ENCODE measurements at regions not wholly inside any gene's neighbourhood (a gene's known extent, or its start where the extent isn't known, plus 50 kb on each side); places are given as distances from the start of the nearest gene placed in this dataset.

DNA sequence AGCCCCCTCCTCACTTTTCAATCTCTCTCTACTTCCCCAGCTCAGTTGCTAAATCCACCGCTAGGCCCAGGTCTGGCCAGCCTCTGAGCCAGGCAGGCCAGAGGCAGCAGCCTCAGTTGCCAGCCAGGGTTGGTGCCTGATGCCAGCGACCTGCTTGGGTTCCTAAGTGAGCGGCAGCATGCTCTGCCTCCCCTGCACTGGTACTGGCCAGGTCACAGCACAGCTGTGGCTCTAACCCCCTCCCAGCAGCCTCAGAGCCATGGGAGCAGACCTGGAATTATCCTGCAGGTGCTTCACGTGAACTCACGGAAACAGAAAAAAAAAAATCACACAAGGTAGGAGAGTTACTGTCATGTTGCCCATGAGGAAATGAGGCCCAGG, 82.5 kb upstream of the ATF3 start:
- TF ChIP-seq, protein P1, sequence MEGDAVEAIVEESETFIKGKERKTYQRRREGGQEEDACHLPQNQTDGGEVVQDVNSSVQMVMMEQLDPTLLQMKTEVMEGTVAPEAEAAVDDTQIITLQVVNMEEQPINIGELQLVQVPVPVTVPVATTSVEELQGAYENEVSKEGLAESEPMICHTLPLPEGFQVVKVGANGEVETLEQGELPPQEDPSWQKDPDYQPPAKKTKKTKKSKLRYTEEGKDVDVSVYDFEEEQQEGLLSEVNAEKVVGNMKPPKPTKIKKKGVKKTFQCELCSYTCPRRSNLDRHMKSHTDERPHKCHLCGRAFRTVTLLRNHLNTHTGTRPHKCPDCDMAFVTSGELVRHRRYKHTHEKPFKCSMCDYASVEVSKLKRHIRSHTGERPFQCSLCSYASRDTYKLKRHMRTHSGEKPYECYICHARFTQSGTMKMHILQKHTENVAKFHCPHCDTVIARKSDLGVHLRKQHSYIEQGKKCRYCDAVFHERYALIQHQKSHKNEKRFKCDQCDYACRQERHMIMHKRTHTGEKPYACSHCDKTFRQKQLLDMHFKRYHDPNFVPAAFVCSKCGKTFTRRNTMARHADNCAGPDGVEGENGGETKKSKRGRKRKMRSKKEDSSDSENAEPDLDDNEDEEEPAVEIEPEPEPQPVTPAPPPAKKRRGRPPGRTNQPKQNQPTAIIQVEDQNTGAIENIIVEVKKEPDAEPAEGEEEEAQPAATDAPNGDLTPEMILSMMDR (IDR thresholded peaks at IDR 0.05; ENCODE audit: borderline replicate concordance, extremely low read depth, insufficient read depth), result no peak
- DNase-seq, result no peak
- Histone ChIP-seq H3K27me3 (ENCODE audit: control insufficient read depth, insufficient read depth, low read length) (no peaks in the 10 kb centered on the region), H3K4me3 (ENCODE audit: low read length in 3 of 3) (no peak overlapping the region), H3K36me3 (ENCODE audit: control insufficient read depth in 2 of 3, insufficient read depth in 3 of 3, low read length in 3 of 3) (no peaks in the 10 kb centered on the region), H3K9me3 (ENCODE audit: control insufficient read depth in 2 of 3, insufficient read depth in 1 of 3, low read length in 3 of 3) (no peaks in the 10 kb centered on the region), H3K27ac (ENCODE audit: low read depth in 2 of 2, low read length in 2 of 2) (no peak overlapping the region), H3K4me1 (ENCODE audit: control insufficient read depth in 2 of 3, insufficient read depth in 2 of 3, low read depth in 1 of 3, low read length in 3 of 3) (no peaks in the 10 kb centered on the region), H3K9ac (ENCODE audit: low read length in 3 of 3) (no peak overlapping the region)
- intact Hi-C loops (cut with DNase I), result no loop called here
- FAIRE-seq, result no peak

DNA sequence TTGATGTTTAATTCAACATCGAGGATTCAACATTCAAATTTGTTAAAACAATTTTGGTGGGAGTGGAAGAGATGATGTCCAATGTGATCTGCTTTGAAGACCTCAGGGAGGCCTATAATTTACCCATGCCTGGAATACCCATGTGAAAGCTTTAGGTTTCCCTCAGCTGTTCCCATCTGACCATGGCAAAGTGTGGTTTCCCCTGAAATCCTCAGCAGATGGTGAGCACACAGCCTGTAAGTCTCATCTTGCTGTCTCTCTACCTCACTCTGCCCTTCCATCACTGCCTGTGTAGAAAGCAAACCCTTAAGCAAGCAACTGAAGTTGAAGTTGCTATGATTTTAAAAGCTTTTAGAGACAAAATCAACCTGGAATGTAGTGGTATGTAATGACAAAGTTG, 80.1 kb upstream of the ATF3 start:
- Histone ChIP-seq H3K27me3 (ENCODE audit: control insufficient read depth, insufficient read depth, low read length) (no peaks in the 10 kb centered on the region), H3K27ac (ENCODE audit: low read depth in 2 of 2, low read length in 2 of 2) (no peak overlapping the region), H3K36me3 (ENCODE audit: control insufficient read depth in 2 of 3, insufficient read depth in 3 of 3, low read length in 3 of 3) (no peaks in the 10 kb centered on the region), H3K4me1 (ENCODE audit: control insufficient read depth in 2 of 3, insufficient read depth in 2 of 3, low read depth in 1 of 3, low read length in 3 of 3) (no peaks in the 10 kb centered on the region), H3K4me3 (ENCODE audit: low read length in 3 of 3) (no peak overlapping the region), H3K9me3 (ENCODE audit: control insufficient read depth in 2 of 3, insufficient read depth in 1 of 3, low read length in 3 of 3) (no peaks in the 10 kb centered on the region), H3K9ac (ENCODE audit: low read length in 3 of 3) (no peak overlapping the region)
- intact Hi-C loops (cut with DNase I), result no loop called here
- TF ChIP-seq, protein P1 (IDR thresholded peaks at IDR 0.05; ENCODE audit: borderline replicate concordance, extremely low read depth, insufficient read depth), result no peak
- no peak for DNase-seq
- no peak for FAIRE-seq

DNA sequence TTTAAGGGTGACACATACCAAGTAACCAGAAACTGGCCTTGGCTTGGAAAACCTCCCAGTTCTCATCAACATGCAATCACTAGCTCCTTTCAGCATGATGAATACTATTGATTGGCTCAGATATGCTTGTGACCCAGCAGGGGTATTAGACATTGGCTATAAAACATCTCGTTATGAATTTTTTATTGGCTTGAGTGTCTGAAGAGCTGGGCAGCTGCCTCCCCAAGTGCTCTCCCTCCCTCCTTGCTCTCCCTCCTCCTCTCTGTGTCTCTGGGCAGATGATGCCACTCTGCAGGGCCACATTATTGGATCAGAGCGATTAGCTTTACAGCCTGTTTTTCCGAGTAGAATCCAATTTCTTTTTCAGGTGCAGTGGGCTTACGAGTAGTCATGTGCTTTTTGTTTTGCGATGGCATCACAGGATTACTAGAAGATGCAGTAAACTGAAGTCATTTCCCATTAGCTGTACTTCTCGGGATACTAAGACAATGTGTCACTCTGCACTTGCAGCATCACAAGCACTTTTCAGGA, 79.3 kb upstream of the ATF3 start:
- no peaks in the 10 kb centered on the region for H3K4me1 ChIP-seq (ENCODE audit: control insufficient read depth in 2 of 3, insufficient read depth in 2 of 3, low read depth in 1 of 3, low read length in 3 of 3)
- H3K9me3 ChIP-seq (ENCODE audit: control insufficient read depth in 2 of 3, insufficient read depth in 1 of 3, low read length in 3 of 3), result no peaks in the 10 kb centered on the region
- intact Hi-C loops (cut with DNase I), result no loop called here
- no peaks in the 10 kb centered on the region for H3K36me3 ChIP-seq (ENCODE audit: control insufficient read depth in 2 of 3, insufficient read depth in 3 of 3, low read length in 3 of 3)
- TF ChIP-seq, protein P1 (IDR thresholded peaks at IDR 0.05; ENCODE audit: borderline replicate concordance, extremely low read depth, insufficient read depth), result no peak
- H3K9ac ChIP-seq (ENCODE audit: low read length in 3 of 3), result no peak overlapping the region
- no peak overlapping the region for H3K27ac ChIP-seq (ENCODE audit: low read depth in 2 of 2, low read length in 2 of 2)
- FAIRE-seq (no peak), DNase-seq (no peak)
- no peaks in the 10 kb centered on the region for H3K27me3 ChIP-seq (ENCODE audit: control insufficient read depth, insufficient read depth, low read length)
- H3K4me3 ChIP-seq (ENCODE audit: low read length in 3 of 3), result no peak overlapping the region

DNA sequence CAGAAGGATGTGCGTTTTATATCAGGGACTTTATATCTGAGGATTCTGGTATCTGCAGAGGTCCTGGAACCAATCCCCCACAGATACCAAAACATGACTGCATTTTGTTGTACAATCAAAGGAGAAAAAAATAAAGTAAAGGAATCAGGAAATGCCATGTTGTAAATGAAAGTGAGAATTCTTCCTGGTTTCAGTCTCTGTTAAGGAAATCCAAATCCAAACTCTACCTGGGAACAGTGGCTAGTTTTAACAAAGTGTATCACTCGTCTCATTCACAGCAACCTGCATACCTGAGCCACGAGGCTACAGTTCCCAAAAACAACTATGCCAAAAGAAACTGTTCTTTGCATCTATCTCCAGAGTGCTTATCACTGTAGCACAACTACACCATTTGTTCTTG, 77.3 kb upstream of the ATF3 start:
- DNase-seq (no peak), FAIRE-seq (no peak)
- H3K27ac ChIP-seq (ENCODE audit: low read depth in 2 of 2, low read length in 2 of 2), result no peak overlapping the region
- H3K36me3 ChIP-seq (ENCODE audit: control insufficient read depth in 2 of 3, insufficient read depth in 3 of 3, low read length in 3 of 3), result no peaks in the 10 kb centered on the region
- no peaks in the 10 kb centered on the region for H3K4me1 ChIP-seq (ENCODE audit: control insufficient read depth in 2 of 3, insufficient read depth in 2 of 3, low read depth in 1 of 3, low read length in 3 of 3)
- H3K9ac ChIP-seq (ENCODE audit: low read length in 3 of 3), result no peak overlapping the region
- H3K4me3 ChIP-seq (ENCODE audit: low read length in 3 of 3), result no peak overlapping the region
- no peaks in the 10 kb centered on the region for H3K27me3 ChIP-seq (ENCODE audit: control insufficient read depth, insufficient read depth, low read length)
- intact Hi-C loops (cut with DNase I), result no loop called here
- TF ChIP-seq, protein P1 (IDR thresholded peaks at IDR 0.05; ENCODE audit: borderline replicate concordance, extremely low read depth, insufficient read depth), result no peak
- no peaks in the 10 kb centered on the region for H3K9me3 ChIP-seq (ENCODE audit: control insufficient read depth in 2 of 3, insufficient read depth in 1 of 3, low read length in 3 of 3)

Data from kidney (tissue), 13 donors.